IMR-90 (cell line): ENCODE measurements at regions not wholly inside any gene's neighbourhood (a gene's known extent, or its start where the extent isn't known, plus 50 kb on each side); places are given as distances from the start of the nearest gene placed in this dataset.
A peak's percentile ranks its signal among the peaks of the same experiment; 100 is the strongest.

Experiments
- ATAC-seq: fragments of 200-7000 bp; cut with Tn5 transposase; 2 replicates; pipeline ENCODE4 v1.9.1; 2020; ENCODE audit warnings: low read depth, mild to moderate bottlenecking, moderate library complexity
- BruUV-seq: library from RNA; stranded (reverse); fragments of 400-500 nt; replicated peaks from 2 replicates; lab custom pipeline; 2021; lab: Mats Ljungman, UMichigan
- CTCF ChIA-PET: fragments of 300-600 bp; formaldehyde crosslinking; extraction: SDS; loops from one replicate; lab custom pipeline; 2021; ENCODE audit warnings: antibody characterized with exemption; lab: Yijun Ruan, JAX
- POLR2A ChIA-PET: fragments of 300-600 bp; sonication (Branson Sonifier 250); formaldehyde crosslinking; loops from one replicate; lab custom pipeline; 2022; ENCODE audit warnings: antibody characterized with exemption; ENCODE audit not compliant: unreplicated experiment; lab: Charles Lee
- DNase-seq: peaks from one replicate; pipeline ENCODE4 v3.0.0; 2013
- H2AFZ ChIP-seq: replicated peaks from 2 replicates; pipeline ENCODE3; 2013; ENCODE audit warnings: low read length, mild to moderate bottlenecking; ENCODE audit not compliant: poor library complexity
- H2AK5ac ChIP-seq: 2 replicates; pipeline ENCODE4 v1.6.1; 2013; ENCODE audit warnings: low read depth, low read length, inconsistent platforms
- H2AK9ac ChIP-seq: replicated peaks from 2 replicates; pipeline ENCODE3; 2013; ENCODE audit warnings: mild to moderate bottlenecking, low read depth, low read length, moderate library complexity; ENCODE audit not compliant: poor library complexity
- H2BK120ac ChIP-seq: 2 replicates; pipeline ENCODE4 v1.6.1; 2013; ENCODE audit warnings: low read depth, low read length, inconsistent platforms
- H2BK15ac ChIP-seq: 3 replicates; pipeline ENCODE4 v1.6.1; 2013; ENCODE audit warnings: low read depth, low read length, inconsistent platforms
- H2BK20ac ChIP-seq: 2 replicates; pipeline ENCODE4 v1.6.1; 2013; ENCODE audit warnings: low read depth, mild to moderate bottlenecking, inconsistent platforms, low read length, moderate library complexity
- H2BK5ac ChIP-seq: 2 replicates; pipeline ENCODE4 v1.6.1; 2013; ENCODE audit warnings: mild to moderate bottlenecking, low read depth, low read length, inconsistent platforms; ENCODE audit not compliant: poor library complexity, severe bottlenecking
- H3K14ac ChIP-seq: replicated peaks from 2 replicates; pipeline ENCODE4 v1.6.1; 2013; ENCODE audit warnings: low read depth, low read length, inconsistent platforms
- H3K18ac ChIP-seq: 2 replicates; pipeline ENCODE4 v1.6.1; 2013; ENCODE audit warnings: low read depth, low read length, control low read depth
- H3K23ac ChIP-seq: 2 replicates; pipeline ENCODE4 v1.6.1; 2013; ENCODE audit warnings: low read depth, low read length, inconsistent platforms
- H3K27ac ChIP-seq: 2 replicates; pipeline ENCODE4 v1.5.1; 2013; ENCODE audit warnings: mild to moderate bottlenecking, control low read depth, low read length; ENCODE audit not compliant: insufficient read depth
- H3K27me3 ChIP-seq: 2 replicates; pipeline ENCODE4 v1.6.1; 2013; ENCODE audit warnings: low read length; ENCODE audit not compliant: control insufficient read depth, insufficient read depth
- H3K36me3 ChIP-seq: 2 replicates; pipeline ENCODE4 v1.6.1; 2013; ENCODE audit warnings: low read length, mixed read lengths; ENCODE audit not compliant: control insufficient read depth, insufficient read depth
- H3K4ac ChIP-seq: 2 replicates; pipeline ENCODE4 v1.6.1; 2013; ENCODE audit warnings: low read depth, low read length, inconsistent platforms
- H3K4me1 ChIP-seq: 2 replicates; pipeline ENCODE4 v1.6.1; 2013; ENCODE audit warnings: low read length, mixed read lengths; ENCODE audit not compliant: control insufficient read depth, insufficient read depth
- H3K4me2 ChIP-seq: 2 replicates; pipeline ENCODE4 v1.6.1; 2013; ENCODE audit warnings: low read depth, mild to moderate bottlenecking, control low read depth, low read length, moderate library complexity
- H3K4me3 ChIP-seq: 2 replicates; pipeline ENCODE4 v1.5.1; 2013; ENCODE audit warnings: low read depth, mild to moderate bottlenecking, control low read depth, low read length, moderate library complexity; ENCODE audit not compliant: insufficient read depth
- H3K56ac ChIP-seq: 2 replicates; pipeline ENCODE4 v1.6.1; 2013; ENCODE audit warnings: low read length, inconsistent platforms; ENCODE audit not compliant: insufficient read depth; ENCODE audit errors: extremely low read depth
- H3K79me1 ChIP-seq, 2 experiments: 2 replicates each; pipeline ENCODE4 v1.6.1; 2013; ENCODE audit warnings: low read length in 2 of 2, inconsistent platforms in 1 of 2, low read depth in 1 of 2
- H3K9ac ChIP-seq: 2 replicates; pipeline ENCODE4 v1.6.1; 2013; ENCODE audit warnings: low read depth, low read length, control low read depth
- H3K9me1 ChIP-seq: 2 replicates; pipeline ENCODE4 v1.6.1; 2013; ENCODE audit warnings: low read length, inconsistent platforms; ENCODE audit not compliant: insufficient read depth
- H3K9me3 ChIP-seq: 2 replicates; pipeline ENCODE4 v1.6.1; 2013; ENCODE audit warnings: low read length; ENCODE audit not compliant: control insufficient read depth, insufficient read depth
- H4K20me1 ChIP-seq: 2 replicates; pipeline ENCODE4 v1.6.1; 2013; ENCODE audit warnings: low read length, inconsistent platforms; ENCODE audit not compliant: insufficient read depth
- H4K5ac ChIP-seq: 2 replicates; pipeline ENCODE4 v1.6.1; 2013; ENCODE audit warnings: mild to moderate bottlenecking, low read depth, low read length, control low read depth
- H4K8ac ChIP-seq, 2 experiments: 2 replicates each; pipeline ENCODE4 v1.6.1; 2013; ENCODE audit warnings: low read depth in 2 of 2, low read length in 2 of 2, control low read depth in 1 of 2, inconsistent platforms in 1 of 2
- H4K91ac ChIP-seq: 2 replicates; pipeline ENCODE4 v1.6.1; 2013; ENCODE audit warnings: low read depth, low read length, inconsistent platforms; ENCODE audit not compliant: insufficient read depth
- CEBPB ChIP-seq: IDR thresholded peaks from 2 replicates; pipeline ENCODE4 v1.6.1; 2012; ENCODE audit warnings: low read depth, low read length, improper control_type of control experiment
- FOS ChIP-seq: fragments of 150-350 bp; IDR thresholded peaks from 2 replicates; pipeline ENCODE4 v1.6.1; 2016; ENCODE audit warnings: low read depth, low read length
- WGBS, 2 experiments: methylation state at CpG; one replicate each; pipeline versions ENCODE4 v1.1.5 to v1.1.7; 2013; ENCODE audit warnings: missing lambda C conversion rate in 2 of 2; ENCODE audit not compliant: insufficient read length in 1 of 2; ENCODE audit errors: extremely low coverage in 2 of 2; 5-methylcytosine and 5-hydroxymethylcytosine counted together
- dilution Hi-C: fragments of 300-500 bp; cut with HindIII; formaldehyde crosslinking; loops from one replicate; pipeline ENCODE4 v1.14.3; 2018; ENCODE audit warnings: low sequenced_read_pairs; ENCODE audit not compliant: unreplicated experiment
- in situ Hi-C: fragments of 300-500 bp; cut with MboI; formaldehyde crosslinking; loops from 3 replicates; pipeline ENCODE4 v1.14.3; 2019; ENCODE audit warnings: low sequenced_read_pairs, inconsistent platforms, mixed read lengths
- intact Hi-C: fragments of 100-400 bp; cut with micrococcal nuclease; formaldehyde crosslinking; loops from 2 replicates; pipeline ENCODE4 v1.10.0; 2022
- TF ChIP-seq, protein P1 (sequence below): conservative IDR thresholded peaks from 2 replicates; pipeline ENCODE4 v1.5.1; 2012; ENCODE audit warnings: mild to moderate bottlenecking, low read depth, low read length, improper control_type of control experiment

DNA sequence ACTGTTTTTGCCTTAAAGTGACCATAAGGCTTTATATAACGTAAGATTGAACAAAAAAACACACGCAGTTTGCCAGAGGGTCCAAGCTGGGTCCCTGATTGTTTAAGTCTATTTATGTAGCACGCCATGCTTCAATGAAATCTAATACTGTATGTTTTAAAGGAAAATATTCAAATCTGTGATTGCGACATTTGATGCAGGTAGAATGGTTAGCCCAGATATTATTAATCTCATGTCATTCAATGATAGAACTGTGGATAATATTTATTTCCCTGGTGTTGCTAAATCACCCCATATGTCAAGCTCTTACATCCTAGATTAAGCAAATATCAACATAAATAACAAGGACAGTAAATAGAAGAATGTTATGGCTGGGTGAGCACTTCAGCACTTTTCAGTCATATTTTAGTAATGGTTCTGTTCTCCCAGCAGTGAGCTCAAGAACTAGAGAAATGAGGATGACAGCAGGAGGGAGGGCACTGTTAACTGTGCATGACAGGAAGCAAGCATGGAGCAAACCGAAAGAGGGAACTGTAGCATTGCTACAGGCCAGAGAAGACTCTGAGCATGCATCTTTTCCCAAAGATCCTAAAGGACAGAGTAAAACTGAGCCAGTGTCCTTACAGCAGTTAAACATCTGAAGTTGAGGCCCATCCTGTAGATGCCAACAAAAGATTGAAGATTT lies 465.7 kb upstream of the MGAT4C start:
- Histone ChIP-seq H3K27ac (no peak overlapping the region), H4K20me1 (no peaks in the 10 kb centered on the region), H3K4ac (peak overlapping the region; percentile 54), H3K56ac (no peak overlapping the region), H2BK5ac (no peak overlapping the region), H3K23ac (no peak overlapping the region), H3K9ac (no peak overlapping the region), H3K18ac (peak overlapping the region; percentile 76; the same call in 1 of the 2 replicates), H2AK5ac (no peak overlapping the region; the same call in 1 of the 2 replicates), H4K5ac (peak overlapping the region; percentile 30), H2AK9ac (no peak overlapping the region), H3K14ac (peak overlapping the region; percentile 10; the same call in 1 of the 2 replicates), H2BK15ac (peak overlapping the region; percentile 12; the same call in 1 of the 3 replicates), H2BK120ac (peak overlapping the region; percentile 13), H3K4me2 (no peak overlapping the region), H3K9me1 (no peaks in the 10 kb centered on the region), H3K27me3 (no peaks in the 10 kb centered on the region), H4K8ac (peak overlapping the region in 1 of 2 experiments; percentile 61; a peak in 1 of 4 replicates), H3K4me3 (no peak overlapping the region), H3K79me1 (no peaks in the 10 kb centered on the region), H3K36me3 (no peaks in the 10 kb centered on the region), H2AFZ (peak overlapping the region; percentile 2), H3K9me3 (no peaks in the 10 kb centered on the region; the same call in 1 of the 2 replicates), H3K4me1 (peaks cover 9% of the 10 kb centered on the region), H2BK20ac (peak overlapping the region; percentile 39; the same call in 1 of the 2 replicates), H4K91ac (no peak overlapping the region)
- no peak for TF ChIP-seq FOS
- peak; percentile 81 for TF ChIP-seq CEBPB
- TF ChIP-seq, protein P1, sequence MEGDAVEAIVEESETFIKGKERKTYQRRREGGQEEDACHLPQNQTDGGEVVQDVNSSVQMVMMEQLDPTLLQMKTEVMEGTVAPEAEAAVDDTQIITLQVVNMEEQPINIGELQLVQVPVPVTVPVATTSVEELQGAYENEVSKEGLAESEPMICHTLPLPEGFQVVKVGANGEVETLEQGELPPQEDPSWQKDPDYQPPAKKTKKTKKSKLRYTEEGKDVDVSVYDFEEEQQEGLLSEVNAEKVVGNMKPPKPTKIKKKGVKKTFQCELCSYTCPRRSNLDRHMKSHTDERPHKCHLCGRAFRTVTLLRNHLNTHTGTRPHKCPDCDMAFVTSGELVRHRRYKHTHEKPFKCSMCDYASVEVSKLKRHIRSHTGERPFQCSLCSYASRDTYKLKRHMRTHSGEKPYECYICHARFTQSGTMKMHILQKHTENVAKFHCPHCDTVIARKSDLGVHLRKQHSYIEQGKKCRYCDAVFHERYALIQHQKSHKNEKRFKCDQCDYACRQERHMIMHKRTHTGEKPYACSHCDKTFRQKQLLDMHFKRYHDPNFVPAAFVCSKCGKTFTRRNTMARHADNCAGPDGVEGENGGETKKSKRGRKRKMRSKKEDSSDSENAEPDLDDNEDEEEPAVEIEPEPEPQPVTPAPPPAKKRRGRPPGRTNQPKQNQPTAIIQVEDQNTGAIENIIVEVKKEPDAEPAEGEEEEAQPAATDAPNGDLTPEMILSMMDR = no peak
- POLR2A ChIA-PET = no interaction called here
- dilution Hi-C loops = no loop called here
- CTCF ChIA-PET = no interaction called here
- WGBS, 2 experiments = 74% methylated on average over 3 of the region's 5 CpGs; no CpG with 5 or more reads in 1 of the 2 experiments
- DNase-seq (no peak), ATAC-seq (no peak)
- BruUV-seq = no TSS peak
- intact Hi-C loops = no loop called here
- in situ Hi-C loops = no loop called here
